RWPE2 (cell line): ENCODE measurements at regions not wholly inside any gene's neighbourhood (a gene's known extent, or its start where the extent isn't known, plus 50 kb on each side); places are given as distances from the start of the nearest gene placed in this dataset.
"Not testable (repeated sequence)": the region's sequence is repeated elsewhere in the genome, so short reads cannot be mapped to it uniquely, and the experiment has no call there.

Source experiments
- ATAC-seq: fragments of 200-7000 bp; cut with Tn5 transposase; 3 replicates; pipeline ENCODE4 v1.9.1; 2021; ENCODE audit warnings: low read depth
- DNase-seq: peaks from one replicate; pipeline ENCODE4 v3.0.0-alpha.2; 2020; ENCODE audit warnings: low spot score
- H3K27ac ChIP-seq: fragments of 450-650 bp; 2 replicates; pipeline ENCODE4 v1.5.1; 2017; ENCODE audit warnings: mild to moderate bottlenecking; ENCODE audit not compliant: poor library complexity, severe bottlenecking
- H3K27me3 ChIP-seq: fragments of 250-450 bp; sonication (Bioruptor Pico); 2 replicates; pipeline ENCODE4 v1.5.1; 2021; ENCODE audit warnings: mild to moderate bottlenecking, moderate library complexity; ENCODE audit not compliant: insufficient read depth, poor library complexity, severe bottlenecking
- H3K36me3 ChIP-seq: fragments of 250-450 bp; sonication (Bioruptor Pico); 2 replicates; pipeline ENCODE4 v1.5.1; 2020; ENCODE audit warnings: low read depth, mild to moderate bottlenecking, moderate library complexity
- H3K4me1 ChIP-seq: fragments of 250-450 bp; sonication (Bioruptor Pico); 2 replicates; pipeline ENCODE4 v1.5.1; 2021; ENCODE audit warnings: mild to moderate bottlenecking, moderate library complexity; ENCODE audit not compliant: insufficient read depth, poor library complexity, severe bottlenecking
- H3K4me3 ChIP-seq: fragments of 250-450 bp; sonication (Bioruptor Pico); 2 replicates; pipeline ENCODE4 v1.5.1; 2021; ENCODE audit warnings: mild to moderate bottlenecking, moderate library complexity; ENCODE audit not compliant: severe bottlenecking
- H3K9me3 ChIP-seq: fragments of 250-450 bp; sonication (Bioruptor Pico); 2 replicates; pipeline ENCODE4 v1.5.1; 2021; ENCODE audit warnings: mild to moderate bottlenecking, moderate library complexity; ENCODE audit not compliant: severe bottlenecking
- TF ChIP-seq, protein P1 (sequence below): fragments of 450-650 bp; IDR thresholded peaks from one replicate; pipeline ENCODE4 v1.5.1; 2017; ENCODE audit warnings: mild to moderate bottlenecking, moderate library complexity; ENCODE audit not compliant: poor library complexity, severe bottlenecking

DNA sequence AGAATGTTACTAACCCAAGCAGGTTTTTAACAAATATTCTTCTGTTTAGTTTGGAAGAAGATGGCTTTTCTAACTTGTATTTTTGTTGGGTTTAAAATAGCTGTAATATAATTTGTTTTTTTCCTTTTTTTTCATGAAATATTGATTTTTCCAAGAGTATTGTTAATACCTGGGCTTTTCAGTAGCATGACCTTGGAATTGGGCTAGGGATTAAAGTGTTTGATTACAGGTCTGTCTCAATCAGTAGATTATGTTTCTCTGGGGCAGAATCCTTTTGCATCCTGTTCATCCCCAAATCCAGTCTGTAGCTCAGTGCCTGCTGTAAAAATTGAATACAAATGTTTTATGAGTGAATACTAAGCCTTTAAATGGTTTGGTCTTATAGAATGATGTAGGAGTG lies 479.8 kb downstream of the RAPGEF2 start:
- ATAC-seq (no peak), DNase-seq (no peak)
- TF ChIP-seq, protein P1, sequence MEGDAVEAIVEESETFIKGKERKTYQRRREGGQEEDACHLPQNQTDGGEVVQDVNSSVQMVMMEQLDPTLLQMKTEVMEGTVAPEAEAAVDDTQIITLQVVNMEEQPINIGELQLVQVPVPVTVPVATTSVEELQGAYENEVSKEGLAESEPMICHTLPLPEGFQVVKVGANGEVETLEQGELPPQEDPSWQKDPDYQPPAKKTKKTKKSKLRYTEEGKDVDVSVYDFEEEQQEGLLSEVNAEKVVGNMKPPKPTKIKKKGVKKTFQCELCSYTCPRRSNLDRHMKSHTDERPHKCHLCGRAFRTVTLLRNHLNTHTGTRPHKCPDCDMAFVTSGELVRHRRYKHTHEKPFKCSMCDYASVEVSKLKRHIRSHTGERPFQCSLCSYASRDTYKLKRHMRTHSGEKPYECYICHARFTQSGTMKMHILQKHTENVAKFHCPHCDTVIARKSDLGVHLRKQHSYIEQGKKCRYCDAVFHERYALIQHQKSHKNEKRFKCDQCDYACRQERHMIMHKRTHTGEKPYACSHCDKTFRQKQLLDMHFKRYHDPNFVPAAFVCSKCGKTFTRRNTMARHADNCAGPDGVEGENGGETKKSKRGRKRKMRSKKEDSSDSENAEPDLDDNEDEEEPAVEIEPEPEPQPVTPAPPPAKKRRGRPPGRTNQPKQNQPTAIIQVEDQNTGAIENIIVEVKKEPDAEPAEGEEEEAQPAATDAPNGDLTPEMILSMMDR, result no peak
- Histone ChIP-seq H3K27me3 (no peaks in the 10 kb centered on the region), H3K4me1 (no peaks in the 10 kb centered on the region), H3K27ac (no peak overlapping the region), H3K9me3 (peaks cover 4% of the 10 kb centered on the region), H3K36me3 (no peaks in the 10 kb centered on the region), H3K4me3 (no peak overlapping the region)

DNA sequence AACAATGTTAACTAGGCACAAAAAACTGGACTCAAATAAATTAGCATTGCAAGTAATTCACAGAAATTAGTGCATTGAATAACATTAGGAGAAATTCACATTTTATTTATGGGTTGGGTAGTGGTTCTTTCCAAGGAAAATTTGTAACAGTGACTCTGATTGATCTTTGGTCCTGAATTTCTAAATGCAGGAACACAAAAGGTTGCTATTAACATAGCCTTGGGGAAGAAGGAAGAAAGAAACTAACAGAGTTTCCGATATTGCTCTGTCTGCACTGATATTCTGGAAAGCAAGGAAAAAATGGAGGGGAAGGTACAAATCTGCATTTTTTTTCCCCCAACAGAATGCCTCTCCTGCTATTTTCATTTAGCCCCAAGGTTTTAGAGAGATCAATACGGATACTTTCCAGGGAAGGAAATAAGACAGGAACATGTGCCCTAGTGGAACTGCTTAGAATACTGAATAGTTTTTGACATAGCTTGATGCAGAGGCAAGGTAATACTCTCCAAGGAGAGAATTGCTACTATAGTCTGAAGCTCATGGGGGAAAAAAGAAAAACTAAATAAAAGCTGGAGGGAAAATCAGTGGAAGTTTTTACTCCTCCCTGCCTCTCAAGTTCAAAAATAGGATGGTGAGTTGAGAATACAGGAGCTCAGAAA lies 490.1 kb downstream of the RAPGEF2 start:
- no peaks in the 10 kb centered on the region for H3K27me3 ChIP-seq
- H3K9me3 ChIP-seq, result no peaks in the 10 kb centered on the region
- H3K36me3 ChIP-seq, result no peaks in the 10 kb centered on the region
- H3K4me1 ChIP-seq, result no peaks in the 10 kb centered on the region
- H3K27ac ChIP-seq, result no peak overlapping the region
- ATAC-seq (no peak), DNase-seq (no peak)
- TF ChIP-seq, protein P1, result no peak
- H3K4me3 ChIP-seq, result no peak overlapping the region

- H3K4me1 ChIP-seq, result no peaks in the 10 kb centered on the region
- DNase-seq (no peak), ATAC-seq (no peak)
- H3K27me3 ChIP-seq, result no peaks in the 10 kb centered on the region
- H3K9me3 ChIP-seq, result no peaks in the 10 kb centered on the region
- no peak overlapping the region for H3K4me3 ChIP-seq
- H3K27ac ChIP-seq, result no peak overlapping the region
- H3K36me3 ChIP-seq, result no peaks in the 10 kb centered on the region
- TF ChIP-seq, protein P1, result no peak
Measured at GRCh38 chr4:159593681-159594080, 490.8 kb downstream of the RAPGEF2 start.

GRCh38 chr4:159594576-159594975 lies 491.7 kb downstream of the RAPGEF2 start:
- H3K9me3 ChIP-seq, result no peaks in the 10 kb centered on the region
- TF ChIP-seq, protein P1, result no peak
- no peaks in the 10 kb centered on the region for H3K4me1 ChIP-seq
- H3K36me3 ChIP-seq, result no peaks in the 10 kb centered on the region
- no peak for ATAC-seq
- DNase-seq, result no peak
- H3K27me3 ChIP-seq, result no peaks in the 10 kb centered on the region
- no peak overlapping the region for H3K4me3 ChIP-seq
- H3K27ac ChIP-seq, result no peak overlapping the region

DNA sequence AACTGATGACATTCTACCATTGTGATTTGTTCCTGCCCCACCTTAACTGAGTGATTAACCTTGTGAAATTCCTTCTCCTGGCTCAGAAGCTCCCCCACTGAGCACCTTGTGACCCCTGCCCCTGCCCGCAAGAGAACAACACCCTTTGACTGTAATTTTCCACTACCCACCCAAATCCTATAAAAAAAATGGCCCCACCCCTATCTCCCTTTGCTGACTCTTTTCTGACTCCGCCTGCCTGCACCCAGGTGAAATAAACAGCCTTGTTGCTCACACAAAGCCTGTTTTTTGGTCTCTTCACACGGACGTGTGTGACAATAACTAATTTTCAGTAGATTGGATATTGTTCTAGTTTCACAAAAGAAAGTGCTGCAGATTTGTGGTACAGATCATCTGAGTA lies 492.2 kb downstream of the RAPGEF2 start:
- H3K27me3 ChIP-seq, H3K4me1 ChIP-seq, H3K27ac ChIP-seq, DNase-seq, ATAC-seq, H3K36me3 ChIP-seq, H3K4me3 ChIP-seq, H3K9me3 ChIP-seq: not testable (repeated sequence)
